Keratinocyte (primary cell): ENCODE measurements at regions not wholly inside any gene's neighbourhood (a gene's known extent, or its start where the extent isn't known, plus 50 kb on each side); places are given as distances from the start of the nearest gene placed in this dataset.

Source experiments
- CTCF ChIP-seq, 3 experiments: IDR thresholded peaks in 1 of 3; conservative IDR thresholded peaks in 1 of 3; optimal IDR thresholded peaks in 1 of 3; 2 replicates in 2 of 3; 3 replicates in 1 of 3; pipeline versions ENCODE3 to v1.5.1; 2011; ENCODE audit warnings: low read length in 3 of 3, mild to moderate bottlenecking in 3 of 3, moderate library complexity in 2 of 3, control low read depth in 1 of 3, inconsistent platforms in 1 of 3; ENCODE audit not compliant: insufficient read depth in 2 of 3; ENCODE audit errors: extremely low read depth in 1 of 3
- EZH2 ChIP-seq: IDR thresholded peaks from one replicate; pipeline ENCODE4 v1.6.1; 2012; ENCODE audit warnings: inconsistent platforms, mild to moderate bottlenecking, low read length, moderate library complexity

DNA sequence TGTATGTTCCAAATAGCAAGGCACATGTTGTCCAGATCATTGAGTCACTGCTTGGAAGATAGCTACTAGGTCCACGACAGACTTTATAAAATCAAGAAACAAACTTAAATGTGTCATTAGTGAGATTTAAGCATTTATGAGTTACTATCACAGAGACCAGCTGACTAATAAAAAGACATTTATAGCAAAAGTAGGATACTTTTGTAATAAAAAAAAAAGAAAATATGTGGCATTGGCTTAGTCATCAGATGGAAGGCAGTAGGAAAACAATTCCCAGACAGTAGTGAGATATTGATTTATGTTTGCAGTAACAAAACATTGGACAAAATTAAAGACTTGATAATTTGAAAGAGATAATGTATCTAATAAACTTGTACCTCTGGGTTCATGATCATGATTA, 881.0 kb upstream of the LRRN3 start:
- no peak for TF ChIP-seq CTCF (optimal IDR thresholded peaks at IDR 0.05 in 1 of 3, IDR thresholded peaks at IDR 0.05 in 1 of 3, conservative IDR thresholded peaks at IDR 0.05 in 1 of 3; ENCODE audit: extremely low read depth in 1 of 3, insufficient read depth in 2 of 3, low read length in 3 of 3)
- no peak for TF ChIP-seq EZH2
